Mesenchymal stem cell (in vitro differentiated cells and primary cell): ENCODE measurements at regions not wholly inside any gene's neighbourhood (a gene's known extent, or its start where the extent isn't known, plus 50 kb on each side); places are given as distances from the start of the nearest gene placed in this dataset.
"Not testable (repeated sequence)": the region's sequence is repeated elsewhere in the genome, so short reads cannot be mapped to it uniquely, and the experiment has no call there.

ENCODE experiments used
- DNase-seq: peaks from one replicate; pipeline ENCODE4 v3.0.0-alpha.2; 2013
- H2AFZ ChIP-seq: one replicate; pipeline ENCODE4 v1.6.1; 2013; ENCODE audit warnings: low read depth, mild to moderate bottlenecking, control low read depth, inconsistent platforms, low read length, moderate library complexity
- H2AK5ac ChIP-seq: 2 replicates; pipeline ENCODE4 v1.6.1; 2013; ENCODE audit warnings: low read length, moderate library complexity, mild to moderate bottlenecking, inconsistent platforms; ENCODE audit not compliant: severe bottlenecking
- H2BK120ac ChIP-seq: one replicate; pipeline ENCODE4 v1.6.1; 2013; ENCODE audit warnings: low read depth, mild to moderate bottlenecking, inconsistent platforms, low read length, moderate library complexity
- H2BK12ac ChIP-seq, 2 experiments: one replicate each; pipeline ENCODE4 v1.6.1; 2013; ENCODE audit warnings: inconsistent platforms in 2 of 2, low read length in 2 of 2, mild to moderate bottlenecking in 2 of 2, moderate library complexity in 2 of 2, control low read depth in 1 of 2
- H2BK15ac ChIP-seq: one replicate; pipeline ENCODE4 v1.6.1; 2013; ENCODE audit warnings: mild to moderate bottlenecking, low read depth, inconsistent platforms; ENCODE audit not compliant: poor library complexity, severe bottlenecking
- H2BK5ac ChIP-seq: 2 replicates; pipeline ENCODE4 v1.6.1; 2013; ENCODE audit warnings: low read depth, mild to moderate bottlenecking, low read length, control low read depth, inconsistent platforms; ENCODE audit not compliant: poor library complexity, severe bottlenecking
- H3K14ac ChIP-seq, 2 experiments: one replicate each; pipeline ENCODE4 v1.6.1; 2013; ENCODE audit warnings: inconsistent platforms in 2 of 2, low read length in 2 of 2, control low read depth in 1 of 2, mild to moderate bottlenecking in 1 of 2, moderate library complexity in 1 of 2
- H3K18ac ChIP-seq, 2 experiments: one replicate each; pipeline ENCODE4 v1.6.1; 2013; ENCODE audit warnings: inconsistent platforms in 2 of 2, low read length in 2 of 2, control low read depth in 1 of 2, low read depth in 1 of 2, mild to moderate bottlenecking in 1 of 2
- H3K23ac ChIP-seq, 2 experiments: one replicate each; pipeline ENCODE4 v1.6.1; 2013; ENCODE audit warnings: inconsistent platforms in 2 of 2, low read length in 2 of 2, mild to moderate bottlenecking in 2 of 2, moderate library complexity in 2 of 2, control low read depth in 1 of 2
- H3K27ac ChIP-seq: 2 replicates; pipeline ENCODE4 v1.5.1; 2013; ENCODE audit warnings: mild to moderate bottlenecking, moderate library complexity, low read length, control low read depth, inconsistent platforms; ENCODE audit not compliant: poor library complexity, severe bottlenecking
- H3K27me3 ChIP-seq, 2 experiments: 2 replicates each; pipeline versions ENCODE4 v1.6.1 to v1.7.0; 2013; ENCODE audit warnings: low read length in 2 of 2, mild to moderate bottlenecking in 2 of 2, moderate library complexity in 2 of 2, control low read depth in 1 of 2, inconsistent platforms in 1 of 2; ENCODE audit not compliant: control insufficient read depth in 1 of 2, insufficient read depth in 1 of 2
- H3K36me3 ChIP-seq, 2 experiments: 2 replicates each; pipeline versions ENCODE4 v1.6.1 to v1.7.0; 2013; ENCODE audit warnings: low read length in 2 of 2, control low read depth in 1 of 2, inconsistent platforms in 1 of 2, low read depth in 1 of 2, mild to moderate bottlenecking in 1 of 2; ENCODE audit not compliant: insufficient read depth in 2 of 2, control insufficient read depth in 1 of 2
- H3K4ac ChIP-seq, 2 experiments: one replicate each; pipeline ENCODE4 v1.6.1; 2013; ENCODE audit warnings: inconsistent platforms in 2 of 2, low read length in 2 of 2, mild to moderate bottlenecking in 2 of 2, moderate library complexity in 2 of 2, control low read depth in 1 of 2, low read depth in 1 of 2
- H3K4me1 ChIP-seq: 2 replicates; pipeline ENCODE4 v1.6.1; 2013; ENCODE audit warnings: low read depth, low read length, control low read depth; ENCODE audit not compliant: control insufficient read depth, insufficient read depth
- H3K4me2 ChIP-seq: 2 replicates; pipeline ENCODE4 v1.6.1; 2013; ENCODE audit warnings: low read length, mild to moderate bottlenecking, inconsistent platforms; ENCODE audit not compliant: poor library complexity, severe bottlenecking
- H3K4me3 ChIP-seq, 2 experiments: 2 replicates each; pipeline versions ENCODE4 v1.5.1 to v1.7.0; 2013; ENCODE audit warnings: low read length in 2 of 2, mild to moderate bottlenecking in 2 of 2, control low read depth in 1 of 2, low read depth in 1 of 2; ENCODE audit not compliant: insufficient read depth in 1 of 2
- H3K79me1 ChIP-seq: replicated peaks from 2 replicates; pipeline ENCODE4 v1.6.1; 2013; ENCODE audit warnings: mild to moderate bottlenecking, control low read depth, low read length, inconsistent platforms; ENCODE audit not compliant: poor library complexity, severe bottlenecking
- H3K9ac ChIP-seq: 2 replicates; pipeline ENCODE4 v1.7.0; 2013; ENCODE audit warnings: mild to moderate bottlenecking, low read length, moderate library complexity
- H3K9me3 ChIP-seq: 2 replicates; pipeline ENCODE4 v1.7.0; 2013; ENCODE audit warnings: mild to moderate bottlenecking, low read length; ENCODE audit not compliant: control insufficient read depth
- H4K8ac ChIP-seq: one replicate; pipeline ENCODE4 v1.6.1; 2013; ENCODE audit warnings: inconsistent platforms, mild to moderate bottlenecking, low read length, moderate library complexity
- H4K91ac ChIP-seq: one replicate; pipeline ENCODE4 v1.6.1; 2013; ENCODE audit warnings: mild to moderate bottlenecking, low read length, inconsistent platforms
- WGBS: methylation state at CpG from one replicate; pipeline ENCODE4 v1.1.7; 2013; ENCODE audit warnings: mixed read lengths; 5-methylcytosine and 5-hydroxymethylcytosine counted together

DNA sequence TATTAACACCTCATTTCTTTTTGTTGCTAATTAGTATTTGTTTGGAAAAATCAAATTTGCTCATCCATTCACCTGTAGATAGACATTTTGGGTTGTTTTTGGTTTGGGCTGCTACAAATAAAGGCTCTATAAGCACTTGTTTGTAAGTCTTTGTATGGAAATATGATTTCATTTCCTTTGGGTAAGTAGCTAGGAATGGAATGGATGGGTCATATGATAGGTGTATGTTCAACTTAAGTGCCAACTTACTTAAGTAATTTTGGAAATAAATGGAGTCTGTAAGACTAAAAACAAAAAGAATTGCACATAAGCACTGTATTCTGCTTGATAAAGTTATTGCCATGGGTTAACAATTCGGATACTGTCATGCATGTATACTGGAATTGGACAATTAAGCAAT lies 157.7 kb upstream of the NAMPT start:
- Histone ChIP-seq H3K4me1 (no peaks in the 10 kb centered on the region), H2BK12ac (no peak overlapping the region), H2BK120ac (no peak overlapping the region), H4K91ac (no peak overlapping the region), H2BK15ac (no peak overlapping the region), H3K23ac (no peak overlapping the region), H2AK5ac (no peak overlapping the region), H3K79me1 (no peaks in the 10 kb centered on the region), H3K27me3 (no peaks in the 10 kb centered on the region), H3K36me3 (no peaks in the 10 kb centered on the region), H3K14ac (no peak overlapping the region), H2BK5ac (no peak overlapping the region), H3K9ac (no peak overlapping the region), H2AFZ (no peak overlapping the region), H3K27ac (no peak overlapping the region), H3K4ac (no peak overlapping the region), H4K8ac (no peak overlapping the region), H3K4me2 (no peak overlapping the region), H3K18ac (no peak overlapping the region), H3K4me3 (no peak overlapping the region), H3K9me3 (no peaks in the 10 kb centered on the region)
- WGBS: 91% methylated on average over 1 of the region's 1 CpG
- DNase-seq: no peak

DNA sequence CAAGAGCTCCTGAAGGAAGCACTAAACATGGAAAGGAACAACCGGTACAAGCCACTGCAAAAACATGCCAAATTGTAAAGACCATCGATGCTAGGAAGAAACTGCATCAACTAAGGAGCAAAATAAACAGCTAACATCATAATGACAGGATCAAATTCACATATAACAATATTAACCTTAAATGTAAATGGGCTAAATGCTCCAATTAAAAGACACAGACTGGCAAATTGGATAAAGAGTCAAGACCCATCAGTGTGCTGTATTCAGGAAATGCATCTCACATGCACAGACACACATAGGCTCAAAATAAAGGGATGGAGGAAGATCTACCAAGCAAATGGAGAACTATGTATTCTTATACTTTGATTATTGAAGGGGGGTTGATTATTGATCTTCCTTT lies 156.6 kb upstream of the NAMPT start:
- not testable (repeated sequence) for H4K8ac ChIP-seq, H2BK15ac ChIP-seq, H3K23ac ChIP-seq, H3K36me3 ChIP-seq, H3K18ac ChIP-seq, H3K4me1 ChIP-seq, H4K91ac ChIP-seq, DNase-seq, H3K4me3 ChIP-seq, H2BK12ac ChIP-seq, H2AK5ac ChIP-seq, H3K4ac ChIP-seq, H3K79me1 ChIP-seq, H3K14ac ChIP-seq, H3K9me3 ChIP-seq, H3K27me3 ChIP-seq, H3K27ac ChIP-seq, H2AFZ ChIP-seq, H2BK120ac ChIP-seq, H3K9ac ChIP-seq, H2BK5ac ChIP-seq, H3K4me2 ChIP-seq
- WGBS: 90% methylated on average over 1 of the region's 2 CpGs

DNA sequence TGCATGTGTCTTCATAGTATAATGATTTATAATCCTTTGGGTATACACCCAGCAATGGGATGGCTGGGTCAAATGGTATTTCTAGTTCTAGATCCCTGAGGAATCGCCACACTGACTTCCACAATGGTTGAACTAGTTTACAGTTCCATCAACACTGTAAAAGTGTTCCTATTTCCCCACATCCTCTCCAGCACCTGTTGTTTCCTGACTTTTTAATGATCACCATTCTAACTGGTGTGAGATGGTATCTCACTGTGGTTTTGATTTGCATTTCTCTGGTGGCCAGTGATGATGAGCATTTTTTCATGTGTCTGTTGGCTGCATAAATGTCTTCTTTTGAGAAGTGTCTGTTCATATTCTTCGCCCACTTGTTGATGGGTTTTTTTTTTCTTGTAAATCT lies 152.2 kb upstream of the NAMPT start:
- 0% methylated on average over 1 of the region's 2 CpGs for WGBS
- not testable (repeated sequence) for H2BK120ac ChIP-seq

DNA sequence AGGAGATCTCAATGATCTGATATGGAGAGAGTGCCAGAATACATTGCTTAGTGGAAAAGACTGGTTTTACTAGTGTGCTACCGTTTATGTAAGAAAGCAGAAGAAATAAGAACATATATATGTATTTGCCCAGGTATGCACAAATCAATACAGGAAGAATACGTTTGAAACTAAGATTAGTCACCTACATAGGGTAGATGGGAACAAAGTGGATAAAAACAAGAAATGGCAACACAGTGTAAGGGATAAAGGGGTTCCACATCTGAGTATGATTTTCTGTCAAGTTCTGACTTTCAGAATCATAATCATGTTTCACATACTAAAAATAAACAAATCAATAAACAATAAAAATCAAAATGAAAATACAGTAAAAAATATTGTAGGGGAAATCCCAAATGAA lies 148.6 kb upstream of the NAMPT start:
- H3K4ac ChIP-seq: no peak overlapping the region
- H3K9ac ChIP-seq: no peak overlapping the region
- H4K91ac ChIP-seq: no peak overlapping the region
- 94% methylated on average over 2 of the region's 2 CpGs for WGBS
- no peak overlapping the region for H3K27ac ChIP-seq
- H2BK15ac ChIP-seq: no peak overlapping the region
- H3K23ac ChIP-seq: no peak overlapping the region
- no peaks in the 10 kb centered on the region for H3K36me3 ChIP-seq
- no peaks in the 10 kb centered on the region for H3K79me1 ChIP-seq
- no peak overlapping the region for H2AFZ ChIP-seq
- no peaks in the 10 kb centered on the region for H3K4me1 ChIP-seq
- no peaks in the 10 kb centered on the region for H3K9me3 ChIP-seq
- no peak overlapping the region for H3K18ac ChIP-seq
- H2BK5ac ChIP-seq: no peak overlapping the region
- H3K4me2 ChIP-seq: no peak overlapping the region
- H3K4me3 ChIP-seq: no peak overlapping the region
- no peak for DNase-seq
- H2BK120ac ChIP-seq: no peak overlapping the region
- no peak overlapping the region for H2AK5ac ChIP-seq
- H3K14ac ChIP-seq: no peak overlapping the region
- H2BK12ac ChIP-seq: no peak overlapping the region
- no peaks in the 10 kb centered on the region for H3K27me3 ChIP-seq
- no peak overlapping the region for H4K8ac ChIP-seq

More for the DNA sequence above, 152.2 kb upstream of the NAMPT start:
- H2BK5ac ChIP-seq, H3K4me2 ChIP-seq, H3K79me1 ChIP-seq, H3K9me3 ChIP-seq, H2BK12ac ChIP-seq, H4K8ac ChIP-seq, DNase-seq, H3K27ac ChIP-seq, H3K4me1 ChIP-seq, H2BK15ac ChIP-seq, H3K9ac ChIP-seq, H2AFZ ChIP-seq, H3K18ac ChIP-seq, H2AK5ac ChIP-seq, H3K4me3 ChIP-seq, H3K14ac ChIP-seq, H3K27me3 ChIP-seq, H3K36me3 ChIP-seq, H4K91ac ChIP-seq, H3K23ac ChIP-seq, H3K4ac ChIP-seq: not testable (repeated sequence)
